Common myeloid progenitor, CD34-positive (primary cell): ENCODE measurements at regions not wholly inside any gene's neighbourhood (a gene's known extent, or its start where the extent isn't known, plus 50 kb on each side); places are given as distances from the start of the nearest gene placed in this dataset.
"Not testable (repeated sequence)": the region's sequence is repeated elsewhere in the genome, so short reads cannot be mapped to it uniquely, and the experiment has no call there.

Source experiments
- CTCF ChIA-PET: fragments of 350-600 bp; sonication (Branson Sonifier 250); formaldehyde crosslinking; loops from one replicate; lab custom pipeline; 2021; ENCODE audit warnings: antibody characterized with exemption; lab: Charles Lee
- POLR2A ChIA-PET: fragments of 350-600 bp; sonication (Branson Sonifier 250); formaldehyde crosslinking; loops from one replicate; lab custom pipeline; 2021; ENCODE audit warnings: antibody characterized with exemption; lab: Charles Lee
- DNase-seq, 3 donors: peaks; one replicate each; pipeline versions ENCODE4 v3.0.0 to v3.0.0-alpha.2; 2013
- H3K27ac ChIP-seq, 2 experiments: 1 replicate in 1 of 2; 2 replicates in 1 of 2; pipeline ENCODE4 v1.7.0; 2013; ENCODE audit warnings: inconsistent platforms in 2 of 2, low read length in 2 of 2, mild to moderate bottlenecking in 2 of 2, low read depth in 1 of 2, moderate library complexity in 1 of 2; ENCODE audit not compliant: severe bottlenecking in 2 of 2, insufficient read depth in 1 of 2, poor library complexity in 1 of 2
- H3K27me3 ChIP-seq, 5 experiments: replicated peaks in 2 of 5; 1 replicate in 3 of 5; 2 replicates in 2 of 5; pipeline versions ENCODE4 v1.6.1 to v1.7.0; 2013; ENCODE audit warnings: low read length in 4 of 5, mild to moderate bottlenecking in 2 of 5, moderate library complexity in 2 of 5, inconsistent platforms in 1 of 5; ENCODE audit not compliant: insufficient read depth in 5 of 5, control insufficient read depth in 4 of 5
- H3K36me3 ChIP-seq, 4 experiments: 1 replicate in 2 of 4; 2 replicates in 2 of 4; pipeline versions ENCODE4 v1.6.1 to v1.7.0; 2013; ENCODE audit warnings: low read length in 3 of 4, control low read depth in 1 of 4, mild to moderate bottlenecking in 1 of 4; ENCODE audit not compliant: control insufficient read depth in 4 of 4, insufficient read depth in 4 of 4
- H3K4me1 ChIP-seq, 4 experiments: 1 replicate in 3 of 4; 2 replicates in 1 of 4; pipeline versions ENCODE4 v1.6.1 to v1.7.1; 2013; ENCODE audit warnings: low read length in 3 of 4, mild to moderate bottlenecking in 3 of 4, control low read depth in 1 of 4, inconsistent platforms in 1 of 4, moderate library complexity in 1 of 4; ENCODE audit not compliant: control insufficient read depth in 4 of 4, insufficient read depth in 4 of 4; ENCODE audit errors: control extremely low read depth in 1 of 4
- H3K4me3 ChIP-seq, 7 experiments: 1 replicate in 4 of 7; 2 replicates in 3 of 7; pipeline versions ENCODE4 v1.5.1 to v1.7.0; 2013; ENCODE audit warnings: mild to moderate bottlenecking in 7 of 7, low read length in 6 of 7, moderate library complexity in 6 of 7, inconsistent platforms in 2 of 7, low read depth in 2 of 7, control low read depth in 1 of 7; ENCODE audit not compliant: insufficient read depth in 4 of 7, control insufficient read depth in 1 of 7; ENCODE audit errors: extremely low read depth in 1 of 7
- H3K9me3 ChIP-seq, 5 experiments: 1 replicate in 4 of 5; 2 replicates in 1 of 5; pipeline versions ENCODE4 v1.6.1 to v1.7.1; 2013; ENCODE audit warnings: low read length in 4 of 5, mild to moderate bottlenecking in 2 of 5, inconsistent platforms in 1 of 5, low read depth in 1 of 5, moderate library complexity in 1 of 5; ENCODE audit not compliant: control insufficient read depth in 4 of 5, insufficient read depth in 2 of 5; ENCODE audit errors: control extremely low read depth in 1 of 5
- WGBS: methylation state at CpG from one replicate; pipeline ENCODE4 v1.1.5; 2013; ENCODE audit not compliant: insufficient coverage; 5-methylcytosine and 5-hydroxymethylcytosine counted together

GRCh38 chr6:86016567-86016966, 373.9 kb upstream of the SYNCRIP start:
- H3K27me3 ChIP-seq: no peaks in the 10 kb centered on the region
- no peaks in the 10 kb centered on the region for H3K4me1 ChIP-seq
- 83% methylated on average over 2 of the region's 3 CpGs for WGBS
- H3K36me3 ChIP-seq: no peaks in the 10 kb centered on the region
- H3K4me3 ChIP-seq: no peak overlapping the region
- ChIA-PET CTCF (no interaction called here), POLR2A (no interaction called here)
- no peak for DNase-seq
- no peak overlapping the region for H3K27ac ChIP-seq
- no peaks in the 10 kb centered on the region for H3K9me3 ChIP-seq

- Histone ChIP-seq H3K9me3 (no peaks in the 10 kb centered on the region), H3K27ac (no peak overlapping the region), H3K4me3 (no peak overlapping the region), H3K36me3 (no peaks in the 10 kb centered on the region), H3K27me3 (no peaks in the 10 kb centered on the region), H3K4me1 (no peaks in the 10 kb centered on the region)
- POLR2A ChIA-PET: no interaction called here
- CTCF ChIA-PET: no interaction called here
- no peak for DNase-seq
- 100% methylated on average over 1 of the region's 4 CpGs for WGBS
These were observed 373.4 kb upstream of the SYNCRIP start for GRCh38 chr6:86016077-86016476.

GRCh38 chr6:86012991-86013390, 370.3 kb upstream of the SYNCRIP start:
- no CpG with 5 or more reads among the region's 1 CpG for WGBS
- H3K4me3 ChIP-seq, H3K27ac ChIP-seq, H3K9me3 ChIP-seq, H3K27me3 ChIP-seq, POLR2A ChIA-PET, CTCF ChIA-PET, H3K4me1 ChIP-seq, DNase-seq, H3K36me3 ChIP-seq: not testable (repeated sequence)

- no peak for DNase-seq
- CTCF ChIA-PET: interaction anchor here (0.9 kb wide), 1 partner anchor 22 kb away, joined by 3 read pairs; no protein-coding TSS in a partner anchor
- Histone ChIP-seq H3K4me1 (no peaks in the 10 kb centered on the region), H3K27ac (no peak overlapping the region), H3K27me3 (no peaks in the 10 kb centered on the region), H3K4me3 (no peak overlapping the region), H3K9me3 (no peaks in the 10 kb centered on the region), H3K36me3 (no peaks in the 10 kb centered on the region)
- 88% methylated on average over 6 of the region's 9 CpGs for WGBS
- POLR2A ChIA-PET: no interaction called here
These were observed 368.5 kb upstream of the SYNCRIP start for GRCh38 chr6:86010915-86011786.

GRCh38 chr6:85997206-85997605, 354.5 kb upstream of the SYNCRIP start:
- no peak overlapping the region for H3K4me3 ChIP-seq
- CTCF ChIA-PET: no interaction called here
- POLR2A ChIA-PET: no interaction called here

GRCh38 chr6:85996034-85996375, 353.3 kb upstream of the SYNCRIP start:
- ChIA-PET CTCF (no interaction called here), POLR2A (no interaction called here)
- Histone ChIP-seq H3K27me3 (no peaks in the 10 kb centered on the region), H3K9me3 (no peaks in the 10 kb centered on the region), H3K36me3 (no peaks in the 10 kb centered on the region), H3K27ac (no peak overlapping the region), H3K4me1 (no peaks in the 10 kb centered on the region), H3K4me3 (no peak overlapping the region)
- no peak for DNase-seq
- no CpG with 5 or more reads among the region's 1 CpG for WGBS

More at GRCh38 chr6:85997206-85997605, 354.5 kb upstream of the SYNCRIP start:
- no peaks in the 10 kb centered on the region for H3K36me3 ChIP-seq
- no peak for DNase-seq
- no peaks in the 10 kb centered on the region for H3K4me1 ChIP-seq
- H3K27me3 ChIP-seq: no peaks in the 10 kb centered on the region
- 100% methylated on average over 1 of the region's 1 CpG for WGBS
- H3K27ac ChIP-seq: no peak overlapping the region
- H3K9me3 ChIP-seq: no peaks in the 10 kb centered on the region

- Histone ChIP-seq H3K27ac (no peak overlapping the region), H3K36me3 (no peaks in the 10 kb centered on the region), H3K4me3 (no peak overlapping the region), H3K4me1 (no peaks in the 10 kb centered on the region), H3K9me3 (no peaks in the 10 kb centered on the region), H3K27me3 (no peaks in the 10 kb centered on the region)
- WGBS: 100% methylated on average over 1 of the region's 2 CpGs
- ChIA-PET CTCF (no interaction called here), POLR2A (no interaction called here)
- DNase-seq: no peak
These were observed 352.8 kb upstream of the SYNCRIP start for GRCh38 chr6:85995339-85996033.
